Karpas-422 (cell line): ENCODE measurements at regions not wholly inside any gene's neighbourhood (a gene's known extent, or its start where the extent isn't known, plus 50 kb on each side); places are given as distances from the start of the nearest gene placed in this dataset.
"Not testable (repeated sequence)": the region's sequence is repeated elsewhere in the genome, so short reads cannot be mapped to it uniquely, and the experiment has no call there.

Experiments
- DNase-seq: peaks from one replicate; pipeline ENCODE4 v3.0.0-alpha.2; 2015
- H2AFZ ChIP-seq: fragments of 200-600 bp; sonication (generic); 2 replicates; pipeline ENCODE4 v1.6.1; 2014; ENCODE audit warnings: antibody characterized with exemption, low read length, mixed read lengths
- H3K27ac ChIP-seq: fragments of 200-600 bp; sonication (generic); 2 replicates; pipeline ENCODE4 v1.5.1; 2014; ENCODE audit warnings: mild to moderate bottlenecking, low read length, moderate library complexity
- H3K27me3 ChIP-seq: fragments of 200-600 bp; sonication (generic); 2 replicates; pipeline ENCODE4 v1.6.1; 2014; ENCODE audit warnings: low read length, mixed read lengths
- H3K36me3 ChIP-seq: fragments of 200-600 bp; sonication (generic); 2 replicates; pipeline ENCODE4 v1.6.1; 2014; ENCODE audit warnings: low read length, mixed read lengths; ENCODE audit not compliant: insufficient read depth
- H3K4me1 ChIP-seq: fragments of 200-600 bp; sonication (generic); 2 replicates; pipeline ENCODE4 v1.6.1; 2014; ENCODE audit warnings: mild to moderate bottlenecking, low read length, mixed read lengths
- H3K4me2 ChIP-seq: fragments of 200-600 bp; sonication (generic); 2 replicates; pipeline ENCODE4 v1.6.1; 2014; ENCODE audit warnings: low read length, low read depth, mild to moderate bottlenecking; ENCODE audit not compliant: poor library complexity, severe bottlenecking
- H3K4me3 ChIP-seq: fragments of 200-600 bp; sonication (generic); 2 replicates; pipeline ENCODE4 v1.5.1; 2014; ENCODE audit warnings: mild to moderate bottlenecking, antibody characterized with exemption, low read length, mixed read lengths
- H3K79me2 ChIP-seq: fragments of 200-600 bp; sonication (generic); 2 replicates; pipeline ENCODE4 v1.6.1; 2014; ENCODE audit warnings: mild to moderate bottlenecking, low read length, mixed read lengths
- H3K9ac ChIP-seq: fragments of 200-600 bp; sonication (generic); 2 replicates; pipeline ENCODE4 v1.6.0; 2014; ENCODE audit warnings: low read length
- H3K9me2 ChIP-seq: fragments of 200-600 bp; sonication (generic), shearing (Covaris generic); replicated peaks from 2 replicates; pipeline ENCODE4 v1.6.0; 2014; ENCODE audit warnings: mild to moderate bottlenecking, low read length, moderate library complexity; ENCODE audit not compliant: insufficient read depth
- H3K9me3 ChIP-seq: fragments of 300-700, 200-600 bp; sonication (generic); 2 replicates; pipeline ENCODE4 v1.6.1; 2014; ENCODE audit warnings: low read length, mixed read lengths
- H4K20me1 ChIP-seq: fragments of 200-600 bp; sonication (generic); 2 replicates; pipeline ENCODE4 v1.6.1; 2014; ENCODE audit warnings: mild to moderate bottlenecking, antibody characterized with exemption, low read length, low read depth; ENCODE audit not compliant: insufficient read depth

- not testable (repeated sequence) for H3K4me2 ChIP-seq, H4K20me1 ChIP-seq, H3K4me3 ChIP-seq, H3K9me3 ChIP-seq, H3K9me2 ChIP-seq, H3K27me3 ChIP-seq, H3K79me2 ChIP-seq, DNase-seq, H3K36me3 ChIP-seq, H3K9ac ChIP-seq, H2AFZ ChIP-seq, H3K27ac ChIP-seq, H3K4me1 ChIP-seq
Observed at GRCh38 chr9:63450836-63451235, 1834.2 kb downstream of the FOXD4L5 start.

- not testable (repeated sequence) for H4K20me1 ChIP-seq, H3K9me2 ChIP-seq, H3K9ac ChIP-seq, DNase-seq, H3K27ac ChIP-seq, H3K79me2 ChIP-seq, H3K36me3 ChIP-seq, H2AFZ ChIP-seq, H3K4me1 ChIP-seq, H3K4me2 ChIP-seq, H3K9me3 ChIP-seq, H3K4me3 ChIP-seq, H3K27me3 ChIP-seq
Observed at GRCh38 chr9:63425123-63425522, 1859.9 kb downstream of the FOXD4L5 start.

GRCh38 chr9:63390897-63391296 is 1894.1 kb downstream of the FOXD4L5 start:
- H3K9me3 ChIP-seq, H3K79me2 ChIP-seq, H3K36me3 ChIP-seq: not testable (repeated sequence)

GRCh38 chr9:63385479-63385878 is 1899.5 kb downstream of the FOXD4L5 start:
- not testable (repeated sequence) for DNase-seq, H2AFZ ChIP-seq, H3K9me3 ChIP-seq, H3K9ac ChIP-seq, H3K4me2 ChIP-seq, H3K27me3 ChIP-seq, H3K9me2 ChIP-seq, H3K4me1 ChIP-seq, H3K27ac ChIP-seq, H3K36me3 ChIP-seq, H3K4me3 ChIP-seq, H4K20me1 ChIP-seq, H3K79me2 ChIP-seq

More at GRCh38 chr9:63390897-63391296, 1894.1 kb downstream of the FOXD4L5 start:
- not testable (repeated sequence) for H4K20me1 ChIP-seq, H3K27me3 ChIP-seq, H3K4me1 ChIP-seq, H3K9me2 ChIP-seq, H3K4me3 ChIP-seq, H2AFZ ChIP-seq, H3K27ac ChIP-seq, H3K4me2 ChIP-seq, DNase-seq, H3K9ac ChIP-seq

GRCh38 chr9:63379864-63380263 is 1905.1 kb downstream of the FOXD4L5 start:
- H3K9ac ChIP-seq, H3K36me3 ChIP-seq, H3K9me3 ChIP-seq, H3K79me2 ChIP-seq, H3K4me3 ChIP-seq, H3K4me2 ChIP-seq, H4K20me1 ChIP-seq, H3K9me2 ChIP-seq, DNase-seq, H3K27me3 ChIP-seq, H3K4me1 ChIP-seq, H3K27ac ChIP-seq, H2AFZ ChIP-seq: not testable (repeated sequence)

GRCh38 chr9:63354219-63354618 is 1930.8 kb downstream of the FOXD4L5 start:
- not testable (repeated sequence) for H3K4me1 ChIP-seq, H2AFZ ChIP-seq, H3K9me2 ChIP-seq, H3K4me3 ChIP-seq, H3K27ac ChIP-seq, DNase-seq, H3K9me3 ChIP-seq, H3K9ac ChIP-seq, H3K27me3 ChIP-seq, H3K79me2 ChIP-seq, H3K36me3 ChIP-seq, H4K20me1 ChIP-seq, H3K4me2 ChIP-seq

- not testable (repeated sequence) for H3K36me3 ChIP-seq, H3K9me2 ChIP-seq, H3K27ac ChIP-seq, H3K27me3 ChIP-seq, H3K4me1 ChIP-seq, H3K9ac ChIP-seq, H4K20me1 ChIP-seq, DNase-seq, H3K4me2 ChIP-seq, H2AFZ ChIP-seq, H3K9me3 ChIP-seq, H3K79me2 ChIP-seq, H3K4me3 ChIP-seq
Observed at GRCh38 chr9:63347347-63347746, 1937.7 kb downstream of the FOXD4L5 start.

GRCh38 chr9:63346310-63347048 is 1938.5 kb downstream of the FOXD4L5 start:
- H3K27me3 ChIP-seq, H3K4me1 ChIP-seq, H3K9me3 ChIP-seq, H3K79me2 ChIP-seq, H4K20me1 ChIP-seq, H3K36me3 ChIP-seq, H3K9me2 ChIP-seq, H3K4me3 ChIP-seq, H3K9ac ChIP-seq, H2AFZ ChIP-seq, H3K4me2 ChIP-seq, H3K27ac ChIP-seq: not testable (repeated sequence)
- peak; percentile 40 for DNase-seq

- H2AFZ ChIP-seq, DNase-seq, H3K27me3 ChIP-seq, H3K4me3 ChIP-seq, H3K9me3 ChIP-seq, H3K4me2 ChIP-seq, H3K4me1 ChIP-seq, H3K27ac ChIP-seq, H3K79me2 ChIP-seq, H3K9ac ChIP-seq, H3K36me3 ChIP-seq, H3K9me2 ChIP-seq, H4K20me1 ChIP-seq: not testable (repeated sequence)
Observed at GRCh38 chr9:63344408-63344807, 1940.6 kb downstream of the FOXD4L5 start.
